Activated CD4-positive, alpha-beta memory T cell treated with anti-CD3 and anti-CD28 coated beads, Interleukin-2, amount 10 ng/mL, durations not matched to agents 7 days and 5 days (primary cell): ENCODE measurements at regions not wholly inside any gene's neighbourhood (a gene's known extent, or its start where the extent isn't known, plus 50 kb on each side); places are given as distances from the start of the nearest gene placed in this dataset.

ENCODE experiments used
- CTCF ChIA-PET: fragments of 350-600 bp; sonication (Branson Sonifier 250); formaldehyde crosslinking; loops from one replicate; lab custom pipeline; 2021; ENCODE audit warnings: antibody characterized with exemption, inconsistent platforms; lab: Charles Lee
- POLR2A ChIA-PET: fragments of 350-600 bp; sonication (Branson Sonifier 250); formaldehyde crosslinking; loops from one replicate; lab custom pipeline; 2021; ENCODE audit warnings: antibody characterized with exemption; lab: Charles Lee
- DNase-seq: peaks from one replicate; pipeline ENCODE4 v3.0.0-alpha.2; 2020
- H3K27ac Mint-ChIP-seq: one replicate; pipeline ENCODE4 v1.8.0; 2021; ENCODE audit warnings: mild to moderate bottlenecking, mixed read lengths
- H3K27me3 Mint-ChIP-seq: one replicate; pipeline ENCODE4 v1.8.0; 2021; ENCODE audit warnings: mixed read lengths
- H3K36me3 Mint-ChIP-seq: one replicate; pipeline ENCODE4 v1.8.0; 2021; ENCODE audit warnings: low read depth, mixed read lengths
- H3K4me1 Mint-ChIP-seq: one replicate; pipeline ENCODE4 v1.8.0; 2021; ENCODE audit warnings: mixed read lengths
- H3K4me3 Mint-ChIP-seq: one replicate; pipeline ENCODE4 v1.8.0; 2021; ENCODE audit warnings: mild to moderate bottlenecking, mixed read lengths
- H3K9me3 Mint-ChIP-seq: one replicate; pipeline ENCODE4 v1.8.0; 2021; ENCODE audit warnings: mixed read lengths

- DNase-seq, result no peak
- Mint-ChIP-seq H3K36me3 (no peaks in the 10 kb centered on the region), H3K4me3 (no peak overlapping the region), H3K9me3 (peaks cover 4% of the 10 kb centered on the region), H3K27ac (no peak overlapping the region), H3K27me3 (no peaks in the 10 kb centered on the region), H3K4me1 (no peaks in the 10 kb centered on the region)
- ChIA-PET CTCF (no interaction called here), POLR2A (no interaction called here)
Measured at GRCh38 chr4:43332052-43332425, 439.5 kb downstream of the GRXCR1 start.

- Mint-ChIP-seq H3K9me3 (peaks cover 4% of the 10 kb centered on the region), H3K4me3 (no peak overlapping the region)
- CTCF ChIA-PET, result no interaction called here
Measured at GRCh38 chr4:43337707-43338106, 445.2 kb downstream of the GRXCR1 start.

GRCh38 chr4:43339435-43339834 lies 446.9 kb downstream of the GRXCR1 start:
- CTCF ChIA-PET, result no interaction called here
- Mint-ChIP-seq H3K4me1 (no peaks in the 10 kb centered on the region), H3K4me3 (no peak overlapping the region), H3K36me3 (no peaks in the 10 kb centered on the region), H3K9me3 (peaks cover 7% of the 10 kb centered on the region), H3K27ac (no peak overlapping the region), H3K27me3 (no peaks in the 10 kb centered on the region)
- DNase-seq, result no peak
- POLR2A ChIA-PET, result no interaction called here

More at GRCh38 chr4:43337707-43338106, 445.2 kb downstream of the GRXCR1 start:
- Mint-ChIP-seq H3K4me1 (no peaks in the 10 kb centered on the region), H3K27ac (no peak overlapping the region), H3K36me3 (no peaks in the 10 kb centered on the region), H3K27me3 (no peaks in the 10 kb centered on the region)
- POLR2A ChIA-PET, result no interaction called here
- DNase-seq, result no peak

GRCh38 chr4:43341741-43342140 lies 449.2 kb downstream of the GRXCR1 start:
- no peaks in the 10 kb centered on the region for H3K27me3 Mint-ChIP-seq
- ChIA-PET CTCF (no interaction called here), POLR2A (no interaction called here)
- H3K27ac Mint-ChIP-seq, result no peak overlapping the region
- no peaks in the 10 kb centered on the region for H3K36me3 Mint-ChIP-seq
- DNase-seq, result no peak
- H3K9me3 Mint-ChIP-seq, result peaks cover 10% of the 10 kb centered on the region
- no peaks in the 10 kb centered on the region for H3K4me1 Mint-ChIP-seq
- H3K4me3 Mint-ChIP-seq, result no peak overlapping the region

- CTCF ChIA-PET, result no interaction called here
- H3K27me3 Mint-ChIP-seq, result no peaks in the 10 kb centered on the region
- no peak overlapping the region for H3K27ac Mint-ChIP-seq
- peaks cover 10% of the 10 kb centered on the region for H3K9me3 Mint-ChIP-seq
- H3K36me3 Mint-ChIP-seq, result no peaks in the 10 kb centered on the region
- no peak overlapping the region for H3K4me3 Mint-ChIP-seq
- H3K4me1 Mint-ChIP-seq, result no peaks in the 10 kb centered on the region
- POLR2A ChIA-PET, result no interaction called here
- no peak for DNase-seq
Measured at GRCh38 chr4:43343298-43343697, 450.8 kb downstream of the GRXCR1 start.

GRCh38 chr4:43345323-43345925 lies 452.9 kb downstream of the GRXCR1 start:
- POLR2A ChIA-PET, result no interaction called here
- Mint-ChIP-seq H3K36me3 (no peaks in the 10 kb centered on the region), H3K4me3 (no peak overlapping the region), H3K9me3 (peaks cover 6% of the 10 kb centered on the region), H3K27ac (no peak overlapping the region), H3K27me3 (no peaks in the 10 kb centered on the region), H3K4me1 (no peaks in the 10 kb centered on the region)
- no peak for DNase-seq
- CTCF ChIA-PET, result no interaction called here

- POLR2A ChIA-PET, result no interaction called here
- DNase-seq, result no peak
- H3K36me3 Mint-ChIP-seq, result no peaks in the 10 kb centered on the region
- H3K4me3 Mint-ChIP-seq, result no peak overlapping the region
- H3K27me3 Mint-ChIP-seq, result no peaks in the 10 kb centered on the region
- CTCF ChIA-PET, result no interaction called here
- no peak overlapping the region for H3K27ac Mint-ChIP-seq
- no peaks in the 10 kb centered on the region for H3K4me1 Mint-ChIP-seq
- peaks cover 7% of the 10 kb centered on the region for H3K9me3 Mint-ChIP-seq
Measured at GRCh38 chr4:43348591-43348990, 456.1 kb downstream of the GRXCR1 start.

- H3K4me1 Mint-ChIP-seq, result no peaks in the 10 kb centered on the region
- CTCF ChIA-PET, result no interaction called here
- no peaks in the 10 kb centered on the region for H3K36me3 Mint-ChIP-seq
Measured at GRCh38 chr4:43351970-43352806, 459.7 kb downstream of the GRXCR1 start.

GRCh38 chr4:43352859-43353258 lies 460.3 kb downstream of the GRXCR1 start:
- no peak overlapping the region for H3K4me3 Mint-ChIP-seq

More at GRCh38 chr4:43351970-43352806, 459.7 kb downstream of the GRXCR1 start:
- H3K9me3 Mint-ChIP-seq, result peaks cover 3% of the 10 kb centered on the region
- no peak overlapping the region for H3K27ac Mint-ChIP-seq
- POLR2A ChIA-PET, result no interaction called here
- no peak for DNase-seq
- no peak overlapping the region for H3K4me3 Mint-ChIP-seq
- no peaks in the 10 kb centered on the region for H3K27me3 Mint-ChIP-seq

GRCh38 chr4:43353552-43353951 lies 461.0 kb downstream of the GRXCR1 start:
- ChIA-PET CTCF (no interaction called here), POLR2A (no interaction called here)
- Mint-ChIP-seq H3K4me3 (no peak overlapping the region), H3K9me3 (peaks cover 3% of the 10 kb centered on the region), H3K4me1 (no peaks in the 10 kb centered on the region), H3K27ac (no peak overlapping the region), H3K27me3 (no peaks in the 10 kb centered on the region), H3K36me3 (no peaks in the 10 kb centered on the region)
- DNase-seq, result no peak

More at GRCh38 chr4:43352859-43353258, 460.3 kb downstream of the GRXCR1 start:
- CTCF ChIA-PET, result no interaction called here
- no peak for DNase-seq
- Mint-ChIP-seq H3K4me1 (no peaks in the 10 kb centered on the region), H3K9me3 (peaks cover 3% of the 10 kb centered on the region), H3K27ac (no peak overlapping the region), H3K36me3 (no peaks in the 10 kb centered on the region), H3K27me3 (no peaks in the 10 kb centered on the region)
- POLR2A ChIA-PET, result no interaction called here

GRCh38 chr4:43356786-43357185 lies 464.3 kb downstream of the GRXCR1 start:
- peaks cover 3% of the 10 kb centered on the region for H3K9me3 Mint-ChIP-seq
- H3K36me3 Mint-ChIP-seq, result no peaks in the 10 kb centered on the region
- H3K4me1 Mint-ChIP-seq, result no peaks in the 10 kb centered on the region
- no peak overlapping the region for H3K4me3 Mint-ChIP-seq
- CTCF ChIA-PET, result no interaction called here
- DNase-seq, result no peak
- POLR2A ChIA-PET, result no interaction called here
- no peak overlapping the region for H3K27ac Mint-ChIP-seq
- H3K27me3 Mint-ChIP-seq, result no peaks in the 10 kb centered on the region

- Mint-ChIP-seq H3K27ac (no peak overlapping the region), H3K36me3 (no peaks in the 10 kb centered on the region), H3K27me3 (no peaks in the 10 kb centered on the region), H3K4me3 (no peak overlapping the region), H3K4me1 (no peaks in the 10 kb centered on the region), H3K9me3 (peaks cover 3% of the 10 kb centered on the region)
- CTCF ChIA-PET, result no interaction called here
- no peak for DNase-seq
- POLR2A ChIA-PET, result no interaction called here
Measured at GRCh38 chr4:43357252-43357974, 464.9 kb downstream of the GRXCR1 start.

GRCh38 chr4:43360296-43360695 lies 467.8 kb downstream of the GRXCR1 start:
- Mint-ChIP-seq H3K27ac (no peak overlapping the region), H3K4me3 (no peak overlapping the region), H3K27me3 (no peaks in the 10 kb centered on the region), H3K9me3 (no peaks in the 10 kb centered on the region), H3K36me3 (no peaks in the 10 kb centered on the region), H3K4me1 (no peaks in the 10 kb centered on the region)
- ChIA-PET CTCF (no interaction called here), POLR2A (no interaction called here)
- no peak for DNase-seq
